DMS114 treated with DMSO at 0.1 percent for 48 hours (cell line): ENCODE measurements at regions not wholly inside any gene's neighbourhood (a gene's known extent, or its start where the extent isn't known, plus 50 kb on each side); places are given as distances from the start of the nearest gene placed in this dataset.

Experiments used
- DNase-seq: peaks from one replicate; lab custom pipeline; 2025; ENCODE audit not compliant: unreplicated experiment; lab: John Stamatoyannopoulos, UW

DNA sequence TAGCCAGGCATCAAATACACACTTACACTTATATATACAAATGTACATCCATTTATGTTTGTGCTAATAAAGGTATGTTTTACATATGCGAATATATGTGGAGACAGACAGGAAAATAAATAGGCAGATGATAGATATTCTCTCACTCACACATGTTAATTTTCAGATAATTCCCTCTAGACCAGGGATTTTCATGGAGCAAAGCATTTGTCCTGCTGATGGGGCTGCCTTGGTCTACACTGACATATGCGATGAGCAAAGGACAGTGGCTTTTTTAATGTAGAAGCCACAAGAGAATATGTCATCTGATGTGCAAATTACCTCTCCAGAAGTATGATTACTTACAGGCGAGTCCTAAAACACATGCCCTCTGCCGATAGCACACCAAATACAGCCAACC is 224.5 kb downstream of the VEGFC start:
- no peak for DNase-seq

DNA sequence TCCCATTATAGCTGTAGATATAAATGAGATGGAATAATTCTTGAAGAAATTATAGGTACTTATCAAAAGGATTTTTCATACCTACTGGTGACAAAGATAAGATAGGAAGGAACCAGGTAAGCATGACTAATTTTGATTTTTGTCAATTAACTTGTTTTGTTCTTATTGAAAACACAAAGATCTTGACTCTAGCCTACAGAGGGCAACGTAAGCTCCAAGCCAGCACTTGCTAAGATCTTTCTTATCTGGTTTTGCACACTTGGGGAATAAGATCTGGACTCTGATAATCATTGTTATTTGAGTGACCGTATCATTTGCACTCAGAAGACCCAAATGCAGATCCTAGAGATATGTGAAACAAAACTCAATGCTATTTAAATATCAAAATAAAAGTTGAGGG is 223.4 kb downstream of the VEGFC start:
- no peak for DNase-seq

DNA sequence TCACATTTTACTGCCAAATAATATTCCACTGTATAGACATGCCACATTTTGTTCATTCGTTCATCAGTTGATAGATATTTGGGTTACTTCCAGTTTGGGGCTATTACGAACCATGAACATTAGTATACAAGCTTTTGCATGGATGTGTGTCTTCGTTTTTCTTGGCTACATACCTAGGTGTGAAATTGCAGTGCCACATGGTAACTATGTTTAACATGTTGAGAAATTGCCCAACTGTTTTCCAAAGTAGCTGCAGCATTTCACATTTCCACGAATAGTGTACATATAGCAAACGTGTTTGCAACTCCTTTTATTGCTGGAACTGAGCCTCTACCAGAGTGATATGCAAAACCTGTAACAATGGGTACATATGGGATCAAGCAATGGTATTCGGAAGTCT is 221.5 kb downstream of the VEGFC start:
- DNase-seq: no peak

DNA sequence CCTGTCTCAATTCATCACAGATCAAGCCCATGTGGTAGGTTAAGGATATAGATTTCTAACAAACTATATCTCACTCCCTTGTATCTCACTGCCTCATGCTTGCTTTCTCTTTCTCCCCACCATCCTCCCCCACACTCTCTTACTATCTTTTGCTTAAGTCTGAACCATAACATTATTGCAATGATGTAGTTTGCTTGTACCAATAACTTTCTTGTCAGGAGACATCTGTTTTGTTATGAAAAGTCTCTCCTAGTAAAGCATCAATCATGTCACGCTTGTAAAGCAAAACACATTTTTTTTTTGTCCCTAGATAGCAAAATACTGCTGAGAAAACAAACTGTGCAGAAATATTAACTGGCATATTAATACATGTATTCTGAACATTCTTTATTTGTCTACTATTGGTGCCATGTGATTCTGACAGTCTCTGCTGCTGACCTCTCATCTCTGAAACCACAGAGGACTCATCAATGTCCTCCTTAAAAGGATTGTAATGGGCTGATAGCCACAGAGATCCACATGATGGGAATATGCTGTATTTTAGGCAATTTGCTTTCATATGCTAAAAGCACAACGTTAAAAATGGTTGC is 217.5 kb downstream of the VEGFC start:
- no peak for DNase-seq

DNA sequence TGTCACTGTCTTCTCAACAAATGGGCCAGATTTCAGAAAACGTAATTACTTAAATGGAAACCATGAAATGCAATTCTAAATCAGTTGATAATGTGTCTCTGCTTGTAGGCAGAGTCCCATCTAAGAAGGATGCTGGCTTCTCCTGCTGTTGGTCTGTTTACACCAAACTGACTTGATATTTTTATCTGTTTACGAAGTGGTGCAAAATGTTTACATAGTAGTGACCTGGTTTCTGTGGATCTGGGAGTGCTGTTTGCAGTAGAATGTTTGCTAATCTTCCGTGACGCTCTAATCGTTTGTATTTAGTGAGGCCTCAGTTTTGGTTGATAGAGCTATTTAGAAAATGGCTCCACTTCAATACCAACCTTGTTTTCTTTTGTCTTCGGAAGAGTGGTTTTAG is 213.5 kb downstream of the VEGFC start:
- no peak for DNase-seq

DNA sequence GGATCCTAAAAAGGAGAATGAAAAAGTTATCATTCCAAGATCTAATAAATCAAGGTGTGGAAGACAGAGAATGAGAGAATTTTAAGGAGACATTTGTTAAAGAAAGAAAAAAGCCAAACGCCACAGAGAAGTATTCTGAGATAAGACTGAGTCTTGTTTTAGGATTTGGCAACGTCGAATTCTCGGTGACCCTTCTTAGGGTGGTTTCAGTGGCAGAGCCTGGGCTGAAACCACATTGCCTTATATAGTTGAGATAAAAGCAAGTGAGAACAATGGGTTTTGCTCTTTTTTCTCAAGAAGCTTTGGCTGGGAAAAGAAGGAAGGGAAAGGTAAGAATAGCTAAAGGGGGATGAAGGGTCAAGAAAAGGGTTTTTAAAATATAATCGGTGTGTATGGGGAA is 209.4 kb downstream of the VEGFC start:
- DNase-seq: no peak

DNA sequence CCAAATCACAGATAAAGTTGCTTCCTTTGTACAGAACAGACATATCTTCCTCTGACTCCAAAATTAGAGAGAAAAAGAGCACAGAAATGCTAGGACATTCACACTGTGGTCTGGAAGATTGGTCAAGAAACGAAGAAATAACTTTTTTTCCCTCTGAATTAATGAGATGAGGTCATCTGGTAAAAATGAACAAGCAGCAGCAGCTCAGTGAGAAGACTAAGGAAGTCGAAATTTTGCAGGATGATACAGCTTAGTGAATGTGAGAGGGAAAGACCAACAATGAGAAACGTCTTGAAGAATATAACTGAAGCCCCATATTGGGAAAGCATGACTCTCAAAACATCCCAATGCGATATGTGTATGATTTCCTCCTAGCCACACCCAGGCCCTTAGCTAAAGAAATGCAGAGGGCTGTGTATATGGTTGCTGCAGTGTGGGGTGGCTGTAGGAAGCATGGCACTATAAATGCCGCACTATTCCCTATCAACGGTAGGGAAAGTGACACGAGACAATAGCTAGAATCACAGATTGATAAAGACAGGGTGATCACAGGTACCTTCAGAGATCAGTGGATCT is 208.6 kb downstream of the VEGFC start:
- DNase-seq: no peak

DNA sequence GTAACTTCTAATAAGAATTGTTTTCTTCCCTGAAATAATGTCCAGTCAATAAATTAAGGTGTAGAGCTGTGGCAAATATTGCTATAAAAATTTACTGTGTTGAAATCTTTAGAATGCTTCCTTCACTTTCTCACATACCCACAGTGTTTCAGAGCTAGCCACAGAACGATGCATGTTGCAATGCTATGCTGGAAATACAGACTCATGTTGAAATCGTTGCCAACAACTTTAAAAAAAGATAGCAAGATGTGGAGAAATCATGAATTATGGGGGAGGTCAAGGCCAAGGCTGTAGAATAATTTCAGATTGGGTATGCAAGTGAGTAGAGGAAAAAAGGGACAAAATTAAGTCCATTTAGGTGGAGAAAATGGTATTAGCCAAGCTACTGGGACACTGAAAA is 204.8 kb downstream of the VEGFC start:
- no peak for DNase-seq

DNA sequence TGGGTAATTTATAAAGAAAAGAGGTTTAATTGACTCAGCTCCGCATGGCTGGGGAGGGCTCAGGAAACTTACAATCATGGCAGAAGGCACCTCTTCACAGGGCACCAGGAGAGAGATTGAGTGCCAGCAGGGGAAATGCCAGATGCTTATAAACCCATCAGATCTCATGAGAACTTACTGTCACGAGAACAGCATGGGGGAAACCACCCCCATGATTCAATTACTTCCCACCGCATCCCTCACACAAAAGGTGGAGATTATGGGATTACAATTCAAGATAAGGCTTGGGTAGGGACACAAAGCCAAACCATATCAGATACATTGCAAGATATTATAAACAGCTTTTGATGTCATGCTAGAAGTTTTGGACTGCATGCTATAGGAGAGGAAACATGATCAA is 204.3 kb downstream of the VEGFC start:
- no peak for DNase-seq

DNA sequence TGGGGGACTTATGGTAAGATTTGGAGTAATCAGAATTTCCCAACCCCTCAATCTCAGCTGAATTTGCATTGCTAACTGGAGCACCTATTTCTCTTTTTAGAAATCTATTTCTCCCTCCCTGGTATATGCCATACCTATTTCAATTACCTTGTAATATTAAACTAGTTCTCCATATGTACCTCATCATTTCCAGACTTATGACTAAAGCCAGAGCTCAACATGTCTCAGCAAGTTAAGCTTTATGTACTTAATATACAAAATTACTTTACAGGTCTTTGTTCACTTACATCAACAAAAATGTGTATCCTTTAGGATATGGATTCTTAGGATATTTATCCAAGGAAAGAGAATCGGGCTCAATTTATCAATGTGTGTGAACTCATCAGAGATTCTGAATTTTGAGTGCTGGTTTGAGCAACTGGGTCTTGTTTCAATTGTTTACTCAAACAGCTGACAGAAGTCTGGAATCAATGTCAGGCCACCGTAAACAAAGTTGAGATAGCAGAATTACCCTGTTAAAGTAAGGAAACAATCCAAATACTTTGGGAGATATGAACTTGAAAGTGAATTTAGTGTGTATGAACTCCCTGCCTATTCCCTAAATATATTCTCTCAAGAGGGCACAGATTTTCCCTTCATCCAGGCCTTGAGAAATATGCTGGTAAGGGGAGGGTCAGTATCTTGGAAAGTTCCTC is 199.6 kb downstream of the VEGFC start:
- no peak for DNase-seq

DNA sequence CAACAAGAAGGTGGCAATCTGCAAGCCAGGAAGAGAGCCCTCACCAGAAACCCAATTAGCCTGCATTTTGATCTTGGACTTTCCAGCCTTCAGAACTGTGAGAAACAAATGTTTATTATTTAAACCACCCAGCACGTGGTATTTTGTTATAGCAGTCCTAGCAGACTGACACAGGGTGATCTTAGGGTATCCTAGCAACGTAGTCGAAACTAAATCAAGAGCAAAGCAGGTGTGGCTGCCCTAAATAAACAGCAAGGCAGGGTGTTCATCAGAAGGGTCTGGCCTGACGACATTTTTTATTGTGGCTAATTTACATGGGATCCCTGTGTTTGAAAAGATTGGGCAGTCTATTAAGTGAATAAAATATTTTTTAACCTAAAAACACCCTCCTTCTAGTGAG is 198.8 kb downstream of the VEGFC start:
- DNase-seq: no peak

DNA sequence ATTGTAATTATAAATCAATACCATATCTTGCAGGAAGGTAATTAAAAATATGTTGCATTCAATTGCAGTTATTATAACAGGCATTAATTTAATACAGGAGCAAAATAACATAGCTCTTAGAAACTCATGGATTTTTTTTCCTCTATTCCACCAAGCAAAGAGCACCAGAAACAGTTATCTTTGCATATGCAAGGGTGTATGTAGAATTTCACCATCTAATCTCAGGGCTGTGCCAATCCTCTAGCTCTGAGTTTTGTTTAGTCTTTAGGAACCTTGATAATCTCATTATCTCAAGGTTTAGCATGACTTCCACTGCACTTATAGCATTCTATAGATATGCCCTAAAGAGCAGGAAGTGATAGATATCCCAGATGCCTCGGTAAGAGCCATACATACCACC is 197.5 kb downstream of the VEGFC start:
- DNase-seq: no peak

DNA sequence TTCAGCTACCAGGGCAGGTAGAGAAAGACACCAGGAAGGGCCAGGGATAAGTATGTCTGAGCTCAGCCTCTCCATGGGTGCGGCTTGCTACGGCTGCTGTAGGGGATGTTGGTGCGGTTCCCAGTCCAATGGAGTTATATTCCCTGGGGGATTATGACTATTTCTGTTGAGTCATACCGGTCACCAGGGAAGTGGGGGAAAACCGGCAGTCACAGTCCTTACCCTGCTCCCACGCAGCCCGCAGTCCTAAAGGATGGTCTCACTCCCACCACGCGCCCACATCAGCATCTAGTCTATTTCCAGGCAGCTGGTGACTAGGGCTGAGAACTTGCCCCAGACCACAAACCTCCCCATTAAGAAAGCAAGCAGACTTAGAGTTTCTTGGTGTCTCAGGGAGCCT is 191.6 kb downstream of the VEGFC start:
- no peak for DNase-seq

DNA sequence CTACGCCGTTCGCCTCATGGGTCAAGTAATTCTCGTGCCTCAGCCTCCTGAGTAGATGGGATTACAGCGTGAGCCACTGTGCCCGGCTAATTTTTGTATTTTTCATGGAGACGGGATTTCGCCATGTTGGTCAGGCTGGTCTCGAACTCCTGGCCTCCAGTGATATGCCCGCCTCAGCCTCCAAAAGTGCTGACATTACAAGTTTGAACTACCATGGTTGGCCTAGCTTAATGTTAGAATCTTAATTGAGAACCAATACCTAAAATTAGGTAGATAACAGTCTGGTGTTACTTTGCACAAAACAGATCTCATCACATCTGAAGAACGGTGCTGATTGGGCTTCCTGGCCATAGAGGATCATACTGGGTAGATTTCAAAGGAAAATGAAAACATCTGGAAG is 184.9 kb downstream of the VEGFC start:
- no peak for DNase-seq

DNA sequence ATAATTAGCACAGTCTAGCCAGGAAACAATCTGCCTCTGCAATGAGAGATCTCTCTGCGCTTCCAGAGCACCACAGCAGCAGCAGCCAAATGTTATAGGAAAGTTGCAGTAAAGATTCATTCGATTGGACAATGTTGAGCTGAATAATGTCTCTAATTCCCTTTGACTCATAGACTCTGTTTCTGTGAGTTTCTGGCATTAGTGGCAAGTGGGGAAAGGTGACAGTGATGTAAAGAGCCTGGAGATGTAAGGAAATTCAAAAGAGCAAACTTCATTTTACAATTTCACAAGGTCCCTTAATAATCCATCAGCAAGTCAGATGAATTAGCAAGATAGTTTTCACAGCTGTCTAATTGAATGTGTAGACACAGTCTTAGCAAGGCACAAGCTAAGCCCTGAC is 184.4 kb downstream of the VEGFC start:
- DNase-seq: no peak

DNA sequence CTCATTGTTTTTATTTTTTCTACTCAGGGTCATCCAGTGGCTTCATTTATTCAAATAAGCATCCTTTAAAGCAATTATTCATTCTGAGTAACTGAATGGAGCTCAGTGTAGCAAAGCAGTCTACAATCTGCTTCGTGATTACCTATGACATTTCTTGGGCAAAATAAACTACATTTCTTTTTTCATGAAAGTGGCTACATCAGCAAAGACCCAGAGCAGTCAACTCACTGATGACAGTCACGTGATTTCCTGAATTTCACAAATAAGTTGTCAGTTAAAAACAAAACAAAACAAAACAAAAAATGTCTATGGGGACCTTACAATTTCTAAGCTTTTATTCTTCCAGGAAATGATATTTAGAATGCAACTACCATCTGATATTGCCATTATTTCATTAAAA is 182.1 kb downstream of the VEGFC start:
- no peak for DNase-seq

DNA sequence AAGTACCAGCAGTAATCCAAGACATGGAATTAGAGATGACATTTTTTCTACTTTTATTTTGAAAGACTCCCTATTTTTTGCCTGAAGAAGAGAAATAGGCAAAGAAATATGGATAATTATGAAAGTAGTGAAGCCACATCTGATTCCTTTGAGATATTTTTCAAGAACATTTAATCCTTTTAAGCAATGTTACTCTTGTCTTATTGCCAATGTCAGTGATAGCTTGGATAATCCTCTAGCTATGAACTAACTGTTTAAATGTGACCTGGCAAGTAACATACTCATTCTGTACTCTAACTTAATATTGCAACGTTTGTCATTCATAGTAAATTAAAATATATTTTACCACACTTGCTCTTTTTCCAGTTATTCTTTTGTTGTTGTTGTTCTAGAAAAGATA is 181.3 kb downstream of the VEGFC start:
- DNase-seq: no peak

DNA sequence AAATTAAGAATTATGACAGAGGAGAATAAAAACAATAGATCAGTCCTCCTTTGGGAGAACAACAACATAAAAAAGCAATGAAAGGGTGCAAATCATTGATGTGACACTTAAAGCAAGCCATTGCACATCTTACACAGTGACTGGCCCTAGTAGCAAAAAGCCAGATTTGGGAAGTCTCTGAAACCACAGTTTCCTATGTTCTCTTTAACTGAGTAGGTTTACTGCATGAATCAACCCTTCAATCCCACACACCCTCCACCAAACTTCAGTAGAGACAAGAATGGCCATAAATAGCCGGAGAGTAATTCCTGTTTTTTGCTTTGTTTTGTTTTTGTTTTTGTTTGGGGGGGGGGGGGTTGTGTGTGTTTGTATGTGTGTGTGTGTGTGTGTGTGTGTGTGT is 180.8 kb downstream of the VEGFC start:
- no peak for DNase-seq

DNA sequence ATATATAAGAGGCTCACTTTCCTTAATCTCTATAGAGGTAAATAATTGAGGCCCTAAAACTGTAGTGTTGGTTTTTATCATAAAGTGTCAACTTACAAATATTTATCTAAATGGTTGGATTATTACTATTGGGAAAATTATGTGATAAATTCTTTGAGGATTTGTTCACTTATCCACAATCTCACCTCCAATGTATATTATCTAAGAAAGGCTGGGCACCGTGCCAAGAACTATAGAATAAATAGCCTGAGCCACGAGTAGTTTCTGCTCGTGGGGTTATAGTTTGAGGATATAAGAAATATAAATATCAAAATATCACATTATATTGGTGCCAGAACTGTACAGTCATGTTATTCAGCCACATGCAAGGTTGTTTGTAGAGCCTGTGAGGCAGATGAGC is 177.9 kb downstream of the VEGFC start:
- no peak for DNase-seq

DNA sequence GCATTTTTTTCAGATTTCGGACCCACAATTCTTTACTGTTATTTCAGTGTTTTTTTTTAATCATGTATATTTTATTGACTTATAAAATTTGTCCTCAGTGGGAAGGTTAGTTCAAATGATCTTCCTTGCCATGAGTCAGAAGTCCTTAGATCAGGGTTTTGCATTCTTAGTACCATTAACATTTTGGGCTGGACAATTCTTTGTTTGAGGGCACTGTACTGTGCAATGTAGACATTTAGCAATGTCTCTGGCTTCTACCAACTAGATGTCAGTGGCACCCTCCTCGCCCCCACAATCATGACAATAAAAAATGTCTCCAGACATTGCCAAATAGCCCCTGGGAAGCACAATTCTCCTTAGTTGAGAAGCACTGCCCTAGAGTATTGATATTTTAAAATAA is 176.6 kb downstream of the VEGFC start:
- DNase-seq: no peak

DNA sequence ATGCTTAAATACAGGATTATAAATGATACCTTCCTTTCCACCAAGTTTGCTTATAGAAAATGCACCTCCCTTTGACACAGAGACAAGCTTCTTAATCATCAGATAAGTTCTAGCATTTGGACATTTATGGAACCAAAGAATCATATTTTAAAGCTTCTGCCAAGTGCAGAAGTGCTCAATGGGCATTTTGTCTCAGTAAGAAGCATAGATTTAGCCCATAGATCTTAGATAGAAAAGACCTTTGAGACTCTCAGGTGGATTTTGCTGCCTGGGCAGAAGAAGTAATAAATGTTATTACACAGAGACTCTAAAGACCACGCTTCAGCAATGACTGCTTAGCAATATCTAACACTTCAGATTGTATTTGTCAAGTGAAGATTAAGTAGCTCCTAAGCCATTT is 174.6 kb downstream of the VEGFC start:
- no peak for DNase-seq

DNA sequence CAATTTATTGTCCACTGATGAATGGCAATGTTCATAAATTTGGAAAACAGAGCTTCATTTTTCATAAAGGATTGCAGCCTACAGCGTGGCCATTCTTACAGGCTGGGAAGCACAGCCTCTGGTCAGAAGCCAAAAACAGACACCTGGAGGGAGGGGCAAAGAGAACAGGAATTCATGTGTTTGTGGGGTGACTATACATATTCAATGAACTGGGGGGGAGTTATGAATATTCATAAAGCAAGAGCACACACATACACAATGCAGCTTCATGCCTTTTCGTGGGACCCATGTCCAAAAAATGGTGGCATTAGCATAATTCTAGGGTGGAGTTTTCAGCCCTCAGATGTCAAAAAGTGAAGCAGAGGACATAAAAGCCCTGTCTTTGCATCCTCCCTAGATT is 173.3 kb downstream of the VEGFC start:
- DNase-seq: no peak
